B cell (primary cell): ENCODE measurements at regions not wholly inside any gene's neighbourhood (a gene's known extent, or its start where the extent isn't known, plus 50 kb on each side); places are given as distances from the start of the nearest gene placed in this dataset.

ENCODE experiments used
- ATAC-seq: fragments of 200-7000 bp; cut with Tn5 transposase; one replicate; pipeline ENCODE4 v1.10.0; 2021; ENCODE audit warnings: low read depth, mild to moderate bottlenecking, moderate number of reproducible peaks, moderate library complexity
- CTCF ChIA-PET: fragments of 350-600 bp; sonication (Branson Sonifier 250); formaldehyde crosslinking; loops from one replicate; lab custom pipeline; 2021; ENCODE audit warnings: antibody characterized with exemption, inconsistent platforms; lab: Charles Lee
- POLR2A ChIA-PET: fragments of 350-600 bp; sonication (Branson Sonifier 250); formaldehyde crosslinking; loops from one replicate; lab custom pipeline; 2021; ENCODE audit warnings: antibody characterized with exemption; lab: Charles Lee
- DNase-seq: peaks from one replicate; pipeline ENCODE4 v3.0.0; 2013
- H2AFZ ChIP-seq: 2 replicates; pipeline ENCODE4 v1.6.1; 2012; ENCODE audit warnings: mild to moderate bottlenecking, low read depth, low read length; ENCODE audit not compliant: insufficient read depth, poor library complexity, severe bottlenecking
- H3K27ac ChIP-seq, 2 donors: 1 replicate in 1 of 2; 2 replicates in 1 of 2; pipeline ENCODE4 v1.5.1; 2012 to 2013; ENCODE audit warnings: low read length in 2 of 2, mild to moderate bottlenecking in 2 of 2, moderate library complexity in 1 of 2
- H3K27me3 ChIP-seq, 4 experiments: fragments of 200-600 bp in 1 of 4; sonication (generic) in 1 of 4; replicated peaks in 1 of 4; 1 replicate in 2 of 4; 2 replicates in 2 of 4; pipeline versions ENCODE4 v1.6.1 to v1.7.0; 2013 to 2016; ENCODE audit warnings: low read length in 3 of 4, mild to moderate bottlenecking in 2 of 4, mixed read lengths in 1 of 4, moderate library complexity in 1 of 4; ENCODE audit not compliant: insufficient read depth in 4 of 4, control insufficient read depth in 3 of 4; ENCODE audit errors: control extremely low read depth in 1 of 4
- H3K36me3 ChIP-seq, 2 experiments: replicated peaks in 1 of 2; 1 replicate in 1 of 2; 2 replicates in 1 of 2; pipeline versions ENCODE4 v1.6.1 to v1.7.1; 2013; ENCODE audit warnings: low read length in 1 of 2; ENCODE audit not compliant: insufficient read depth in 2 of 2, control insufficient read depth in 1 of 2; ENCODE audit errors: control extremely low read depth in 1 of 2, extremely low read depth in 1 of 2
- H3K4me1 ChIP-seq, 2 donors: fragments of 200-600 bp in 1 of 2; sonication (generic) in 1 of 2; 1 replicate in 1 of 2; 2 replicates in 1 of 2; pipeline versions ENCODE4 v1.5.1 to v1.6.1; 2013 to 2017; ENCODE audit warnings: low read length in 2 of 2; ENCODE audit not compliant: control insufficient read depth in 2 of 2, insufficient read depth in 2 of 2
- H3K4me2 ChIP-seq: replicated peaks from 2 replicates; pipeline ENCODE3; 2012; ENCODE audit warnings: mild to moderate bottlenecking, low read depth, low read length; ENCODE audit not compliant: poor library complexity, severe bottlenecking
- H3K4me3 ChIP-seq, 5 experiments: fragments of 200-600 bp in 1 of 5; sonication (generic) in 1 of 5; 1 replicate in 3 of 5; 2 replicates in 2 of 5; pipeline versions ENCODE4 v1.5.1 to v1.7.0; 2011 to 2016; ENCODE audit warnings: low read length in 4 of 5, mild to moderate bottlenecking in 4 of 5, low read depth in 2 of 5, control low read depth in 1 of 5, moderate library complexity in 1 of 5; ENCODE audit not compliant: insufficient read depth in 1 of 5; ENCODE audit errors: control extremely low read depth in 1 of 5, extremely low read depth in 1 of 5
- H3K79me2 ChIP-seq: fragments of 200-600 bp; sonication (generic); one replicate; pipeline ENCODE4 v1.6.0; 2016; ENCODE audit warnings: low read length; ENCODE audit not compliant: control insufficient read depth, insufficient read depth
- H3K9ac ChIP-seq: fragments of 200-600 bp; sonication (generic); 2 replicates; pipeline ENCODE4 v1.6.1; 2017; ENCODE audit warnings: mild to moderate bottlenecking, low read length, moderate library complexity
- H3K9me3 ChIP-seq, 3 donors: one replicate each; pipeline versions ENCODE4 v1.6.1 to v1.7.1; 2013; ENCODE audit warnings: low read length in 2 of 3; ENCODE audit not compliant: control insufficient read depth in 2 of 3, insufficient read depth in 1 of 3; ENCODE audit errors: control extremely low read depth in 1 of 3
- H4K20me1 ChIP-seq: 2 replicates; pipeline ENCODE4 v1.6.0; 2012; ENCODE audit warnings: mild to moderate bottlenecking, low read length; ENCODE audit not compliant: insufficient read depth, control insufficient read depth, poor library complexity, severe bottlenecking
- H3K27ac Mint-ChIP-seq: one replicate; pipeline ENCODE4 v1.8.0; 2021; ENCODE audit warnings: mixed read lengths
- H3K27me3 Mint-ChIP-seq: one replicate; pipeline ENCODE4 v1.8.0; 2021; ENCODE audit warnings: mixed read lengths
- H3K4me1 Mint-ChIP-seq: one replicate; pipeline ENCODE4 v1.8.0; 2021; ENCODE audit warnings: mixed read lengths
- H3K4me3 Mint-ChIP-seq: one replicate; pipeline ENCODE4 v1.8.0; 2021; ENCODE audit warnings: mixed read lengths
- H3K9me3 Mint-ChIP-seq: one replicate; pipeline ENCODE4 v1.8.0; 2022; ENCODE audit warnings: mixed read lengths; ENCODE audit not compliant: insufficient read depth
- EZH2 ChIP-seq: IDR thresholded peaks from 2 replicates; pipeline ENCODE4 v1.6.1; 2012; ENCODE audit warnings: borderline replicate concordance, low read depth, mild to moderate bottlenecking, moderate library complexity, low read length; ENCODE audit not compliant: insufficient read depth, poor library complexity, severe bottlenecking
- WGBS: methylation state at CpG from one replicate; pipeline ENCODE4 v1.1.5; 2013; ENCODE audit warnings: missing lambda C conversion rate; ENCODE audit not compliant: insufficient coverage; 5-methylcytosine and 5-hydroxymethylcytosine counted together
- intact Hi-C: fragments of 100-400 bp; cut with micrococcal nuclease; formaldehyde crosslinking; loops from one replicate; pipeline ENCODE4 v1.10.0; 2022
- TF ChIP-seq, protein P1 (sequence below): fragments of 200-600 bp; IDR thresholded peaks from one replicate; pipeline ENCODE4 v1.8.0; 2022; ENCODE audit warnings: antibody characterized with exemption, mild to moderate bottlenecking

DNA sequence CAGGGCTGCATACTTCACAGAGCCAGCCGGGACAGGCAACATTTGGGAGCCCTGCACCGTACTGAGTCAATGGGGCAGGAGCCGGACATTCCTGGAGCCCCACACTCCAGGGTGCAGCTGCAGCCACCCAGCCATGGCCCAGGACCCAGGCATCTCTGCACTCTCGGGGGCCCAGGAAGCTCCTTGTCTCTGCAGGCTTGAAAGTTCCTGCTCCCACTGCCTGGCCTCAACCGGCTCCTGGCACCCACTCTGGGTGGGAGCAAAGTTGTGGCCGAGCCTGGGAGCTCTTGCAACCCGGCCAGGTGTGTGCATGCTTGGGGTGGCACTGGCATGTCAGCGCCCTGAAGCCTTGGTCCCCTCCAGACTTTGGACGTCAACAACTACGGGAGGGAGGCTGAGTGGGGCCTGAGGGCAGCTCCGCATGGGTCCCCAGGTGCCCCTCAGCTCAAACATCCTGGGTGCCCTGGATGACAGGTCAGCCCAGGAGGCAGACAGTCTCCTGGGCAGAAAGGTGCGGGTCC, 833.5 kb upstream of the CADM2 start:
- ChIA-PET CTCF (no interaction called here), POLR2A (no interaction called here)
- ATAC-seq (no peak), DNase-seq (peak; percentile 1)
- Mint-ChIP-seq H3K27me3 (no peaks in the 10 kb centered on the region), H3K27ac (no peak overlapping the region), H3K9me3 (peaks cover 4% of the 10 kb centered on the region), H3K4me1 (no peaks in the 10 kb centered on the region), H3K4me3 (no peak overlapping the region)
- no peak overlapping the region for H2AFZ ChIP-seq
- no peak overlapping the region for H3K27ac ChIP-seq
- intact Hi-C loops = no loop called here
- H3K4me2 ChIP-seq = no peak overlapping the region
- H3K27me3 ChIP-seq = no peaks in the 10 kb centered on the region
- no peaks in the 10 kb centered on the region for H3K79me2 ChIP-seq
- no peaks in the 10 kb centered on the region for H3K36me3 ChIP-seq
- H3K4me3 ChIP-seq = no peak overlapping the region
- no peaks in the 10 kb centered on the region for H4K20me1 ChIP-seq
- H3K9me3 ChIP-seq = peaks cover 0 to 15% (median 1%) of the 10 kb centered on the region in 3 donors
- H3K9ac ChIP-seq = no peak overlapping the region
- no peaks in the 10 kb centered on the region for H3K4me1 ChIP-seq
- WGBS = 86% methylated on average over 12 of the region's 12 CpGs
- TF ChIP-seq, protein P1, sequence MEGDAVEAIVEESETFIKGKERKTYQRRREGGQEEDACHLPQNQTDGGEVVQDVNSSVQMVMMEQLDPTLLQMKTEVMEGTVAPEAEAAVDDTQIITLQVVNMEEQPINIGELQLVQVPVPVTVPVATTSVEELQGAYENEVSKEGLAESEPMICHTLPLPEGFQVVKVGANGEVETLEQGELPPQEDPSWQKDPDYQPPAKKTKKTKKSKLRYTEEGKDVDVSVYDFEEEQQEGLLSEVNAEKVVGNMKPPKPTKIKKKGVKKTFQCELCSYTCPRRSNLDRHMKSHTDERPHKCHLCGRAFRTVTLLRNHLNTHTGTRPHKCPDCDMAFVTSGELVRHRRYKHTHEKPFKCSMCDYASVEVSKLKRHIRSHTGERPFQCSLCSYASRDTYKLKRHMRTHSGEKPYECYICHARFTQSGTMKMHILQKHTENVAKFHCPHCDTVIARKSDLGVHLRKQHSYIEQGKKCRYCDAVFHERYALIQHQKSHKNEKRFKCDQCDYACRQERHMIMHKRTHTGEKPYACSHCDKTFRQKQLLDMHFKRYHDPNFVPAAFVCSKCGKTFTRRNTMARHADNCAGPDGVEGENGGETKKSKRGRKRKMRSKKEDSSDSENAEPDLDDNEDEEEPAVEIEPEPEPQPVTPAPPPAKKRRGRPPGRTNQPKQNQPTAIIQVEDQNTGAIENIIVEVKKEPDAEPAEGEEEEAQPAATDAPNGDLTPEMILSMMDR = no peak
- no peak for TF ChIP-seq EZH2

- Histone ChIP-seq H3K9ac (no peak overlapping the region), H2AFZ (no peak overlapping the region), H3K27me3 (no peaks in the 10 kb centered on the region), H4K20me1 (no peaks in the 10 kb centered on the region), H3K36me3 (no peaks in the 10 kb centered on the region), H3K4me3 (no peak overlapping the region), H3K4me2 (no peak overlapping the region), H3K4me1 (no peaks in the 10 kb centered on the region), H3K79me2 (no peaks in the 10 kb centered on the region), H3K27ac (no peak overlapping the region), H3K9me3 (peaks cover 0 to 15% (median 1%) of the 10 kb centered on the region in 3 donors)
- TF ChIP-seq, protein P1 = no peak
- no peak for TF ChIP-seq EZH2
- intact Hi-C loops = no loop called here
- no peak overlapping the region for H3K27ac Mint-ChIP-seq
- H3K9me3 Mint-ChIP-seq = peaks cover 4% of the 10 kb centered on the region
- no peaks in the 10 kb centered on the region for H3K4me1 Mint-ChIP-seq
- peak; percentile 2 for DNase-seq
- 97% methylated on average over 21 of the region's 21 CpGs for WGBS
- no peak for ATAC-seq
- POLR2A ChIA-PET = no interaction called here
- H3K4me3 Mint-ChIP-seq = no peak overlapping the region
- no peaks in the 10 kb centered on the region for H3K27me3 Mint-ChIP-seq
- CTCF ChIA-PET = no interaction called here
Observed at GRCh38 chr3:84125760-84126159, 833.0 kb upstream of the CADM2 start.
